OCI-LY1 (cell line): ENCODE measurements at regions not wholly inside any gene's neighbourhood (a gene's known extent, or its start where the extent isn't known, plus 50 kb on each side); places are given as distances from the start of the nearest gene placed in this dataset.

Source experiments
- EZH2 ChIP-seq: fragments of 200-600 bp; sonication (generic), shearing (Covaris generic); IDR thresholded peaks from 2 replicates; pipeline ENCODE4 v1.8.0; 2017; ENCODE audit warnings: borderline replicate concordance, mixed run types, mild to moderate bottlenecking, antibody characterized with exemption, low read length, moderate library complexity, mixed read lengths
- TF ChIP-seq, protein P1 (sequence below): fragments of 200-600 bp; sonication (generic), shearing (Covaris generic); IDR thresholded peaks from 2 replicates; pipeline ENCODE4 v1.5.1; 2017; ENCODE audit warnings: mild to moderate bottlenecking, antibody characterized with exemption, low read length, moderate library complexity, mixed read lengths

GRCh38 chr16:59111280-59111679, 377.2 kb upstream of the GOT2 start:
- TF ChIP-seq, protein P1, sequence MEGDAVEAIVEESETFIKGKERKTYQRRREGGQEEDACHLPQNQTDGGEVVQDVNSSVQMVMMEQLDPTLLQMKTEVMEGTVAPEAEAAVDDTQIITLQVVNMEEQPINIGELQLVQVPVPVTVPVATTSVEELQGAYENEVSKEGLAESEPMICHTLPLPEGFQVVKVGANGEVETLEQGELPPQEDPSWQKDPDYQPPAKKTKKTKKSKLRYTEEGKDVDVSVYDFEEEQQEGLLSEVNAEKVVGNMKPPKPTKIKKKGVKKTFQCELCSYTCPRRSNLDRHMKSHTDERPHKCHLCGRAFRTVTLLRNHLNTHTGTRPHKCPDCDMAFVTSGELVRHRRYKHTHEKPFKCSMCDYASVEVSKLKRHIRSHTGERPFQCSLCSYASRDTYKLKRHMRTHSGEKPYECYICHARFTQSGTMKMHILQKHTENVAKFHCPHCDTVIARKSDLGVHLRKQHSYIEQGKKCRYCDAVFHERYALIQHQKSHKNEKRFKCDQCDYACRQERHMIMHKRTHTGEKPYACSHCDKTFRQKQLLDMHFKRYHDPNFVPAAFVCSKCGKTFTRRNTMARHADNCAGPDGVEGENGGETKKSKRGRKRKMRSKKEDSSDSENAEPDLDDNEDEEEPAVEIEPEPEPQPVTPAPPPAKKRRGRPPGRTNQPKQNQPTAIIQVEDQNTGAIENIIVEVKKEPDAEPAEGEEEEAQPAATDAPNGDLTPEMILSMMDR: no peak
- TF ChIP-seq EZH2: no peak
